ENCODE measurements at regions not wholly inside any gene's neighbourhood (a gene's known extent, or its start where the extent isn't known, plus 50 kb on each side); places are given as distances from the start of the nearest gene placed in this dataset.

GRCh38 chr12:45548426-45548825 lies 181.1 kb upstream of the ARID2 start:
- in situ Hi-C loops (cut with HindIII; ENCODE audit: low sequenced_read_pairs), result loop anchor here (10.0 kb wide), 1 partner anchor 196 kb away; no protein-coding TSS in a partner anchor

- in situ Hi-C loops (cut with HindIII; ENCODE audit: low sequenced_read_pairs), result loop anchor here (10.0 kb wide), 1 partner anchor 195 kb away; no protein-coding TSS in a partner anchor
Observed at GRCh38 chr12:45549337-45549902, 180.1 kb upstream of the ARID2 start.

- in situ Hi-C loops (cut with HindIII; ENCODE audit: low sequenced_read_pairs), result no loop called here
Observed at GRCh38 chr12:45553204-45553603, 176.3 kb upstream of the ARID2 start.

- in situ Hi-C loops (cut with HindIII; ENCODE audit: low sequenced_read_pairs), result no loop called here
Observed at GRCh38 chr12:45557016-45557415, 172.5 kb upstream of the ARID2 start.

- in situ Hi-C loops (cut with HindIII; ENCODE audit: low sequenced_read_pairs), result no loop called here
Observed at GRCh38 chr12:45558353-45558752, 171.2 kb upstream of the ARID2 start.

GRCh38 chr12:45559537-45559936 lies 170.0 kb upstream of the ARID2 start:
- in situ Hi-C loops (cut with HindIII; ENCODE audit: low sequenced_read_pairs), result no loop called here

- in situ Hi-C loops (cut with HindIII; ENCODE audit: low sequenced_read_pairs), result no loop called here
Observed at GRCh38 chr12:45560689-45561088, 168.8 kb upstream of the ARID2 start.

GRCh38 chr12:45561488-45561887 lies 168.0 kb upstream of the ARID2 start:
- in situ Hi-C loops (cut with HindIII; ENCODE audit: low sequenced_read_pairs), result no loop called here

GRCh38 chr12:45565590-45565989 lies 163.9 kb upstream of the ARID2 start:
- in situ Hi-C loops (cut with HindIII; ENCODE audit: low sequenced_read_pairs), result loop anchor here (5.0 kb wide), 1 partner anchor 97 kb away; no protein-coding TSS in a partner anchor

- in situ Hi-C loops (cut with HindIII; ENCODE audit: low sequenced_read_pairs), result loop anchor here (5.0 kb wide), 1 partner anchor 96 kb away; no protein-coding TSS in a partner anchor
Observed at GRCh38 chr12:45566257-45566656, 163.2 kb upstream of the ARID2 start.

- in situ Hi-C loops (cut with HindIII; ENCODE audit: low sequenced_read_pairs), result loop anchor here (5.0 kb wide), 1 partner anchor 93 kb away; no protein-coding TSS in a partner anchor
Observed at GRCh38 chr12:45568808-45569207, 160.7 kb upstream of the ARID2 start.

GRCh38 chr12:45570501-45570900 lies 159.0 kb upstream of the ARID2 start:
- in situ Hi-C loops (cut with HindIII; ENCODE audit: low sequenced_read_pairs), result no loop called here

- in situ Hi-C loops (cut with HindIII; ENCODE audit: low sequenced_read_pairs), result no loop called here
Observed at GRCh38 chr12:45572114-45572513, 157.4 kb upstream of the ARID2 start.

- in situ Hi-C loops (cut with HindIII; ENCODE audit: low sequenced_read_pairs), result loop anchor here (5.0 kb wide), 1 partner anchor 78 kb away; no protein-coding TSS in a partner anchor
Observed at GRCh38 chr12:45575417-45575816, 154.1 kb upstream of the ARID2 start.

- in situ Hi-C loops (cut with HindIII; ENCODE audit: low sequenced_read_pairs), result loop anchor here (5.0 kb wide), 1 partner anchor 79 kb away; no protein-coding TSS in a partner anchor
Observed at GRCh38 chr12:45575823-45576475, 153.6 kb upstream of the ARID2 start.

- in situ Hi-C loops (cut with HindIII; ENCODE audit: low sequenced_read_pairs), result loop anchor here (5.0 kb wide), 1 partner anchor 81 kb away; no protein-coding TSS in a partner anchor
Observed at GRCh38 chr12:45577844-45578399, 151.6 kb upstream of the ARID2 start.

- in situ Hi-C loops (cut with HindIII; ENCODE audit: low sequenced_read_pairs), result no loop called here
Observed at GRCh38 chr12:45580356-45580969, 149.0 kb upstream of the ARID2 start.

GRCh38 chr12:45581112-45581511 lies 148.4 kb upstream of the ARID2 start:
- in situ Hi-C loops (cut with HindIII; ENCODE audit: low sequenced_read_pairs), result no loop called here

GRCh38 chr12:45582536-45582935 lies 147.0 kb upstream of the ARID2 start:
- in situ Hi-C loops (cut with HindIII; ENCODE audit: low sequenced_read_pairs), result no loop called here

GRCh38 chr12:45582986-45583659 lies 146.4 kb upstream of the ARID2 start:
- in situ Hi-C loops (cut with HindIII; ENCODE audit: low sequenced_read_pairs), result no loop called here

GRCh38 chr12:45584336-45584735 lies 145.2 kb upstream of the ARID2 start:
- in situ Hi-C loops (cut with HindIII; ENCODE audit: low sequenced_read_pairs), result no loop called here

Data from endothelial cell of hepatic sinusoid (primary cell).